Endothelial cell (in vitro differentiated cells): ENCODE measurements at regions not wholly inside any gene's neighbourhood (a gene's known extent, or its start where the extent isn't known, plus 50 kb on each side); places are given as distances from the start of the nearest gene placed in this dataset.

Source experiments
- DNase-seq: peaks from one replicate; pipeline ENCODE4 v3.0.0; 2021; ENCODE audit warnings: low spot score
- H3K27ac Mint-ChIP-seq: one replicate; pipeline ENCODE4 v1.8.0; 2021; ENCODE audit warnings: mixed read lengths, inconsistent platforms; ENCODE audit not compliant: unreplicated experiment
- H3K27me3 Mint-ChIP-seq: one replicate; pipeline ENCODE4 v1.8.0; 2021; ENCODE audit warnings: mild to moderate bottlenecking, moderate library complexity, mixed read lengths, inconsistent platforms; ENCODE audit not compliant: unreplicated experiment
- H3K36me3 Mint-ChIP-seq: one replicate; pipeline ENCODE4 v1.8.0; 2021; ENCODE audit warnings: mild to moderate bottlenecking, low read depth, mixed read lengths, inconsistent platforms; ENCODE audit not compliant: unreplicated experiment
- H3K4me1 Mint-ChIP-seq: one replicate; pipeline ENCODE4 v1.8.0; 2021; ENCODE audit warnings: mild to moderate bottlenecking, mixed read lengths, inconsistent platforms; ENCODE audit not compliant: unreplicated experiment
- H3K4me3 Mint-ChIP-seq: one replicate; pipeline ENCODE4 v1.8.0; 2021; ENCODE audit warnings: mild to moderate bottlenecking, mixed read lengths, inconsistent platforms; ENCODE audit not compliant: unreplicated experiment
- H3K9me3 Mint-ChIP-seq: one replicate; pipeline ENCODE4 v1.8.0; 2021; ENCODE audit warnings: mixed read lengths, inconsistent platforms; ENCODE audit not compliant: unreplicated experiment
- TF ChIP-seq, protein P1 (sequence below): fragments of 200-600 bp; sonication (generic); IDR thresholded peaks from one replicate; pipeline ENCODE4 v1.5.0; 2021; ENCODE audit warnings: antibody characterized with exemption; ENCODE audit not compliant: unreplicated experiment

DNA sequence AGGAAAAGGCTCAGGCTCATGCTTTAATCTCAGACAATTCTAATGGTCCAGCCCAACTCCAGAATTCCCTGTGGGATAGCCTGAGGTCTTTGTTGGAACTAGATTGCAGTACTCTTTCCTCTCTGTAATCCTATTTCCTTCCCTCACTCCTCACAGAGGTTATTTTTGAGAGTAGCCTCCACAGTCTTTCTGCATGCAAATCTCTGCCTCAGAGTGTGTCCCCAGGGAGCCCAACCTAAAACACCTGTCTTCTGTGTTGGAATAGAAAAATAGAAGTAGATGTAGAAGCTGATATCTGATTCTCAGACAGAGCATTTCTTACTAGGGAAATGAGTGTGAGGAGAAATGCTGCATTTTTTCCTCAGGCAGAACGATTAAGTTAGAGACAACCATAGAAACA is 915.5 kb upstream of the EPHA5 start:
- no peaks in the 10 kb centered on the region for H3K27me3 Mint-ChIP-seq

DNA sequence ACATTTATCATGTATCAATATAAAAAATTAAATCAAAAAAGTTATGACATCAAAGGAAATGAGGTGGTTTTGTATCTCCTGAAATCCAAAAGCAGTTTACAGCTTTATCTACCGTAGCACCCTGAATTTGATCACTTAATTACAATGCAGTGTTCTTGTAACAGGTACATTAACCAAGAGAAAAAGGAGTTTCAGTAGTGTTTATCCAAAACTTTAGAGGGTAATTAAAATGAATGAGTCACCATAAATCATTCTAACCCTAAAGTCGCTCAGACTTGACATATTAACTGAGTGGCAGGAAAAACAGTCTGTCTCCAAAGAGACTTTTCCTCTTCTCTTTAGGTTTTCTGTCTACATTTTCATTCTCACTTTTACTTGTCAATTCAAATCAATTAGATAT is 907.6 kb upstream of the EPHA5 start:
- H3K9me3 Mint-ChIP-seq: no peaks in the 10 kb centered on the region
- TF ChIP-seq, protein P1, sequence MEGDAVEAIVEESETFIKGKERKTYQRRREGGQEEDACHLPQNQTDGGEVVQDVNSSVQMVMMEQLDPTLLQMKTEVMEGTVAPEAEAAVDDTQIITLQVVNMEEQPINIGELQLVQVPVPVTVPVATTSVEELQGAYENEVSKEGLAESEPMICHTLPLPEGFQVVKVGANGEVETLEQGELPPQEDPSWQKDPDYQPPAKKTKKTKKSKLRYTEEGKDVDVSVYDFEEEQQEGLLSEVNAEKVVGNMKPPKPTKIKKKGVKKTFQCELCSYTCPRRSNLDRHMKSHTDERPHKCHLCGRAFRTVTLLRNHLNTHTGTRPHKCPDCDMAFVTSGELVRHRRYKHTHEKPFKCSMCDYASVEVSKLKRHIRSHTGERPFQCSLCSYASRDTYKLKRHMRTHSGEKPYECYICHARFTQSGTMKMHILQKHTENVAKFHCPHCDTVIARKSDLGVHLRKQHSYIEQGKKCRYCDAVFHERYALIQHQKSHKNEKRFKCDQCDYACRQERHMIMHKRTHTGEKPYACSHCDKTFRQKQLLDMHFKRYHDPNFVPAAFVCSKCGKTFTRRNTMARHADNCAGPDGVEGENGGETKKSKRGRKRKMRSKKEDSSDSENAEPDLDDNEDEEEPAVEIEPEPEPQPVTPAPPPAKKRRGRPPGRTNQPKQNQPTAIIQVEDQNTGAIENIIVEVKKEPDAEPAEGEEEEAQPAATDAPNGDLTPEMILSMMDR: no peak
- no peak overlapping the region for H3K4me3 Mint-ChIP-seq
- DNase-seq: no peak
- H3K27ac Mint-ChIP-seq: no peak overlapping the region
- no peaks in the 10 kb centered on the region for H3K4me1 Mint-ChIP-seq
- H3K27me3 Mint-ChIP-seq: no peaks in the 10 kb centered on the region
- no peaks in the 10 kb centered on the region for H3K36me3 Mint-ChIP-seq

More for the DNA sequence above, 915.5 kb upstream of the EPHA5 start:
- Mint-ChIP-seq H3K9me3 (no peaks in the 10 kb centered on the region), H3K27ac (no peak overlapping the region), H3K36me3 (no peaks in the 10 kb centered on the region), H3K4me3 (no peak overlapping the region), H3K4me1 (no peaks in the 10 kb centered on the region)
- DNase-seq: no peak
- TF ChIP-seq, protein P1: no peak

GRCh38 chr4:66575008-66575696 is 904.9 kb upstream of the EPHA5 start:
- no peak overlapping the region for H3K27ac Mint-ChIP-seq
- TF ChIP-seq, protein P1: no peak
- no peaks in the 10 kb centered on the region for H3K4me1 Mint-ChIP-seq
- no peak overlapping the region for H3K4me3 Mint-ChIP-seq
- no peak for DNase-seq
- no peaks in the 10 kb centered on the region for H3K36me3 Mint-ChIP-seq
- H3K27me3 Mint-ChIP-seq: no peaks in the 10 kb centered on the region
- no peaks in the 10 kb centered on the region for H3K9me3 Mint-ChIP-seq

DNA sequence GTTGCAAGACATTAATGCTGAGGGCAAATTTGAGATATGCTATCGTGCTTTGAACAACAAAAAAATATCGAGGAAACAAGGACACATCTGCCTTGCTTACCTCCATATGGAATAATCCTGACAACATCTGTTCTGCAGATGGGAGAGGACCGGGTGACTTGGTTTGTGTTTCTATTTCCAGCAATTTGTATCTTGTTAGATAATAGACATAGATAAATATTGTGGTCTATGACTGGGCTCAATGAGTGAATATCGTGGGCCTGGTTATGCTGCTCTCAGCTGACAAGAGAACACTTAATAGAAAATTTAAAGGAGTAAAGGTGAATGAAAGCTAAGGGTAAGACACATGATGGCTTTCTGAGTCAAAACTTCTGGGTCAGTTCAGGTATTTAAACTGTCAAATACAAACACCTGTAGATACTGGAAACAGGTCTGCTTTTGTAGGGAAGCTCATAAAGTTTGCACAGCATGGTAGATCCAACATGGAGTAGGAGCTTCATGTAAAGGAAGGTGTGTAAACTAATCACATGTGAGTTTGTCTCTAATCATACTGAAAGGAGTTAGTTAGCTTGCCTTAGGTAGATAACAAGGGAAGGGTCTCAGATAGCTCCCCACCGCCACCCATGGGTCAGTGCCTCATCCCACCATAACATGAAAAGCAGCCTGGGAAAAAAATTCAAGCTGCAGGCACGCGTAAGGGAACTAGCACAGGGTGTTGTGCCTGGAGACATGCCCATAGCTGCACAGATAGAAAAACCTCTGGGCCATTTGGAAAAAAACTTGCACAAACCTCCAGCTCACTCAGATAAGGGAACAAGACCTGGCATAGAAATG is 904.1 kb upstream of the EPHA5 start:
- H3K4me3 Mint-ChIP-seq: no peak overlapping the region
- H3K27me3 Mint-ChIP-seq: no peaks in the 10 kb centered on the region
- H3K4me1 Mint-ChIP-seq: no peaks in the 10 kb centered on the region
- TF ChIP-seq, protein P1: no peak
- no peaks in the 10 kb centered on the region for H3K36me3 Mint-ChIP-seq
- no peaks in the 10 kb centered on the region for H3K9me3 Mint-ChIP-seq
- H3K27ac Mint-ChIP-seq: no peak overlapping the region
- DNase-seq: no peak

GRCh38 chr4:66572949-66573348 is 902.7 kb upstream of the EPHA5 start:
- no peak overlapping the region for H3K4me3 Mint-ChIP-seq
- TF ChIP-seq, protein P1: no peak
- no peaks in the 10 kb centered on the region for H3K27me3 Mint-ChIP-seq
- H3K27ac Mint-ChIP-seq: no peak overlapping the region
- H3K4me1 Mint-ChIP-seq: no peaks in the 10 kb centered on the region
- H3K9me3 Mint-ChIP-seq: no peaks in the 10 kb centered on the region
- no peak for DNase-seq
- H3K36me3 Mint-ChIP-seq: no peaks in the 10 kb centered on the region
